ENCODE measurements at regions not wholly inside any gene's neighbourhood (a gene's known extent, or its start where the extent isn't known, plus 50 kb on each side); places are given as distances from the start of the nearest gene placed in this dataset.

GRCh38 chr10:128339753-128340152, 213.5 kb upstream of the MKI67 start:
- Histone ChIP-seq H3K4me3 (replicated peaks in 1 of 3; ENCODE audit: insufficient read depth in 1 of 3, low read depth in 1 of 3, low read length in 3 of 3) (no peak overlapping the region), H3K9ac (replicated peaks; ENCODE audit: extremely low read depth, insufficient read depth, low read length) (no peak overlapping the region), H3K9me3 (replicated peaks; ENCODE audit: control insufficient read depth, insufficient read depth, low read length) (no peaks in the 10 kb centered on the region), H3K36me3 (ENCODE audit: control insufficient read depth in 2 of 2, extremely low read depth in 1 of 2, insufficient read depth in 2 of 2, low read length in 2 of 2) (no peaks in the 10 kb centered on the region), H3K27me3 (ENCODE audit: control insufficient read depth in 2 of 2, insufficient read depth in 2 of 2, low read length in 2 of 2) (no peaks in the 10 kb centered on the region), H3K79me2 (ENCODE audit: control insufficient read depth, insufficient read depth, low read length) (no peaks in the 10 kb centered on the region), H3K4me2 (ENCODE audit: insufficient read depth, low read length) (no peak overlapping the region), H4K20me1 (replicated peaks; ENCODE audit: control insufficient read depth, extremely low read depth, insufficient read depth, low read length) (no peaks in the 10 kb centered on the region), H3K4me1 (ENCODE audit: control insufficient read depth, extremely low read depth, insufficient read depth, low read length) (no peaks in the 10 kb centered on the region), H3K27ac (ENCODE audit: insufficient read depth, low read depth, low read length) (no peak overlapping the region), H2AFZ (ENCODE audit: low read depth, low read length) (no peak overlapping the region), H3K9me1 (replicated peaks; ENCODE audit: control insufficient read depth, extremely low read depth, insufficient read depth, low read length) (no peaks in the 10 kb centered on the region)
- ChIA-PET POLR2A (no interaction called here), CTCF (no interaction called here)
- no TSS peak for BruUV-seq (replicated peaks)
- FAIRE-seq = no peak
- dilution Hi-C loops (cut with MboI; ENCODE audit: extremely low pct_ligation_motif_present, low sequenced_read_pairs) = no loop called here
- intact Hi-C loops (cut with micrococcal nuclease) = no loop called here
- TF ChIP-seq POLR2AphosphoS5 (IDR thresholded peaks at IDR 0.05; ENCODE audit: insufficient read depth, low read depth, low read length) = no peak
- no peak for TF ChIP-seq EZH2 (IDR thresholded peaks at IDR 0.05; ENCODE audit: borderline replicate concordance, low read depth, low read length, severe bottlenecking)
- TF ChIP-seq CTCF (IDR thresholded peaks at IDR 0.05; ENCODE audit: extremely low read depth in 1 of 2, insufficient read depth in 1 of 2, low read depth in 1 of 2, low read length in 2 of 2) = no peak
- TF ChIP-seq JUN (IDR thresholded peaks at IDR 0.05; ENCODE audit: borderline replicate concordance, insufficient read depth, insufficient read length, low read depth) = no peak
- TF ChIP-seq GATA2 (IDR thresholded peaks at IDR 0.05; ENCODE audit: insufficient read depth, insufficient read length, low read depth, low read length) = no peak
- no peak for TF ChIP-seq POLR2A (IDR thresholded peaks at IDR 0.05; ENCODE audit: low read depth, low read length)
- TF ChIP-seq FOS (IDR thresholded peaks at IDR 0.05; ENCODE audit: borderline replicate concordance, insufficient read depth, low read length) = no peak
- no peak for TF ChIP-seq MAX (IDR thresholded peaks at IDR 0.05; ENCODE audit: insufficient read depth, insufficient read length)
- no peak for TF ChIP-seq MYC (IDR thresholded peaks at IDR 0.05; ENCODE audit: low read depth, low read length)
- DNase-seq (ENCODE audit: low read depth, low spot score) = no peak
